ENCODE measurements at regions not wholly inside any gene's neighbourhood (a gene's known extent, or its start where the extent isn't known, plus 50 kb on each side); places are given as distances from the start of the nearest gene placed in this dataset.

DNA sequence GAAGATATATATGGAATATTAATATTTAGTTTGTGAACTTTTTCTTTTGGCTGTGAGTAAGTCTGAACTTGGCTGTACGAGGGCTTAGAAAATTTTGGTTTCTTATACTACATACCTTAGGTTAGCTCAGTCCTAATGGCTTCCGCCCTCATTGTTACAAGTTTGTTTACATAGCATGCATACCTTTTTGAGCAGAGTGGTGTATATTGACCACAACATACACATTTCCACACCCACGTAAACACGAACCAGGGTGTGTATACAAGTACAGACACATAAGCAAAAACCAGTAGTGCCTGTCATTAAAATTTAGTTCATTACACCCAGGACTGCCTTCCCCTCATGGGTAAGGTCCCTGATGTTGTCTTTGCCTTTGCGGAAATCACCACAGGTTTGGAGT lies 230.2 kb upstream of the RGS6 start:
- Mint-ChIP-seq H3K36me3 (ENCODE audit: insufficient read depth in 1 of 3, low read depth in 3 of 3) (peaks cover 11 to 30% (median 19%) of the 10 kb centered on the region in 3 experiments; a peak in 6 of 7 replicates), H3K27me3 (ENCODE audit: low read depth) (no peaks in the 10 kb centered on the region), H3K4me3 (no peak overlapping the region), H3K9me3 (no peaks in the 10 kb centered on the region), H3K27ac (peak overlapping the region in 1 of 3 experiments; percentile 35; a peak in 1 of 7 replicates), H3K4me1 (0 out of 4 replicates have a peak, but pooled peaks cover 0 to 5% of the 10 kb centered on the region in 2 experiments)
- Histone ChIP-seq H2BK20ac (ENCODE audit: low read depth, low read length, poor library complexity, severe bottlenecking) (no peak overlapping the region), H3K56ac (ENCODE audit: insufficient read length, low read depth, low read length) (no peak overlapping the region), H3K27me3 (ENCODE audit: insufficient read depth, low read length) (no peaks in the 10 kb centered on the region), H2BK5ac (ENCODE audit: insufficient read length, low read length) (no peak overlapping the region), H2AK5ac (ENCODE audit: insufficient read length, low read length) (no peak overlapping the region), H3K23ac (ENCODE audit: insufficient read length, low read depth, low read length) (no peak overlapping the region), H3K18ac (ENCODE audit: insufficient read length, low read depth, low read length) (no peak overlapping the region), H4K5ac (ENCODE audit: insufficient read length, low read depth, low read length) (no peak overlapping the region), H2BK120ac (ENCODE audit: low read depth, low read length, poor library complexity, severe bottlenecking) (no peak overlapping the region), H4K8ac (replicated peaks; ENCODE audit: insufficient read length, low read depth, low read length) (no peak overlapping the region), H3K79me1 (ENCODE audit: insufficient read depth, low read depth, low read length, poor library complexity, severe bottlenecking) (no peaks in the 10 kb centered on the region), H3K4me2 (ENCODE audit: insufficient read depth, insufficient read length, low read length) (no peak overlapping the region), H4K20me1 (ENCODE audit: control insufficient read depth, insufficient read depth, insufficient read length) (no peaks in the 10 kb centered on the region), H3K9me3 (ENCODE audit: control insufficient read depth, low read depth, low read length) (no peaks in the 10 kb centered on the region), H4K91ac (ENCODE audit: insufficient read length, low read depth, low read length) (no peak overlapping the region), H2BK15ac (ENCODE audit: low read depth, low read length) (no peak overlapping the region), H3K4me1 (ENCODE audit: insufficient read depth, low read length) (no peaks in the 10 kb centered on the region), H2AFZ (ENCODE audit: low read length) (no peak overlapping the region), H3K79me2 (ENCODE audit: insufficient read depth, low read length) (no peaks in the 10 kb centered on the region), H3K14ac (ENCODE audit: insufficient read depth, low read length) (no peak overlapping the region), H3K4ac (ENCODE audit: low read depth, low read length) (no peak overlapping the region), H3T11ph (ENCODE audit: low read length) (no peak overlapping the region), H3K27ac (ENCODE audit: insufficient read length, low read depth, low read length) (no peak overlapping the region), H3K9ac (ENCODE audit: extremely low read depth, insufficient read length, low read length) (no peak overlapping the region), H2BK12ac (ENCODE audit: insufficient read length, low read depth, low read length) (no peak overlapping the region), H3K23me2 (ENCODE audit: insufficient read length, low read depth, low read length, poor library complexity, severe bottlenecking) (no peaks in the 10 kb centered on the region)
- no peak for DNase-seq
- TF ChIP-seq, protein P1, sequence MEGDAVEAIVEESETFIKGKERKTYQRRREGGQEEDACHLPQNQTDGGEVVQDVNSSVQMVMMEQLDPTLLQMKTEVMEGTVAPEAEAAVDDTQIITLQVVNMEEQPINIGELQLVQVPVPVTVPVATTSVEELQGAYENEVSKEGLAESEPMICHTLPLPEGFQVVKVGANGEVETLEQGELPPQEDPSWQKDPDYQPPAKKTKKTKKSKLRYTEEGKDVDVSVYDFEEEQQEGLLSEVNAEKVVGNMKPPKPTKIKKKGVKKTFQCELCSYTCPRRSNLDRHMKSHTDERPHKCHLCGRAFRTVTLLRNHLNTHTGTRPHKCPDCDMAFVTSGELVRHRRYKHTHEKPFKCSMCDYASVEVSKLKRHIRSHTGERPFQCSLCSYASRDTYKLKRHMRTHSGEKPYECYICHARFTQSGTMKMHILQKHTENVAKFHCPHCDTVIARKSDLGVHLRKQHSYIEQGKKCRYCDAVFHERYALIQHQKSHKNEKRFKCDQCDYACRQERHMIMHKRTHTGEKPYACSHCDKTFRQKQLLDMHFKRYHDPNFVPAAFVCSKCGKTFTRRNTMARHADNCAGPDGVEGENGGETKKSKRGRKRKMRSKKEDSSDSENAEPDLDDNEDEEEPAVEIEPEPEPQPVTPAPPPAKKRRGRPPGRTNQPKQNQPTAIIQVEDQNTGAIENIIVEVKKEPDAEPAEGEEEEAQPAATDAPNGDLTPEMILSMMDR (conservative IDR thresholded peaks at IDR 0.05) = no peak
- WGBS (ENCODE audit: extremely low coverage, insufficient read length, low lambda C conversion rate) = no CpG with 5 or more reads among the region's 5 CpGs
